ENCODE measurements at regions not wholly inside any gene's neighbourhood (a gene's known extent, or its start where the extent isn't known, plus 50 kb on each side); places are given as distances from the start of the nearest gene placed in this dataset.

- intact Hi-C loops (cut with DNase I): no loop called here
- ATAC-seq (ENCODE audit: poor library complexity) (no peak), DNase-seq (no peak)
Measured at GRCh38 chr5:73999297-73999696, 373.3 kb downstream of the ARHGEF28 start.

GRCh38 chr5:73998489-73998888 is 372.5 kb downstream of the ARHGEF28 start:
- intact Hi-C loops (cut with DNase I): no loop called here
- ATAC-seq (ENCODE audit: poor library complexity) (no peak), DNase-seq (no peak)

- ATAC-seq (ENCODE audit: poor library complexity) (no peak), DNase-seq (no peak)
- intact Hi-C loops (cut with DNase I): no loop called here
Measured at GRCh38 chr5:73997960-73998359, 372.0 kb downstream of the ARHGEF28 start.

GRCh38 chr5:73996151-73996755 is 370.3 kb downstream of the ARHGEF28 start:
- intact Hi-C loops (cut with DNase I): no loop called here
- ATAC-seq (ENCODE audit: poor library complexity) (no peak), DNase-seq (no peak)

- intact Hi-C loops (cut with DNase I): no loop called here
- DNase-seq: no peak
- no peak for ATAC-seq (ENCODE audit: poor library complexity)
Measured at GRCh38 chr5:73994963-73995362, 369.0 kb downstream of the ARHGEF28 start.
